Right renal cortex interstitium (tissue), 3 donors: ENCODE measurements at regions not wholly inside any gene's neighbourhood (a gene's known extent, or its start where the extent isn't known, plus 50 kb on each side); places are given as distances from the start of the nearest gene placed in this dataset.
"Not testable (repeated sequence)": the region's sequence is repeated elsewhere in the genome, so short reads cannot be mapped to it uniquely, and the experiment has no call there.

Experiments used
- DNase-seq, 3 donors: peaks; one replicate each; pipeline ENCODE4 v3.0.0-alpha.2; 2013; ENCODE audit warnings: low read depth in 3 of 3, low spot score in 2 of 3

DNA sequence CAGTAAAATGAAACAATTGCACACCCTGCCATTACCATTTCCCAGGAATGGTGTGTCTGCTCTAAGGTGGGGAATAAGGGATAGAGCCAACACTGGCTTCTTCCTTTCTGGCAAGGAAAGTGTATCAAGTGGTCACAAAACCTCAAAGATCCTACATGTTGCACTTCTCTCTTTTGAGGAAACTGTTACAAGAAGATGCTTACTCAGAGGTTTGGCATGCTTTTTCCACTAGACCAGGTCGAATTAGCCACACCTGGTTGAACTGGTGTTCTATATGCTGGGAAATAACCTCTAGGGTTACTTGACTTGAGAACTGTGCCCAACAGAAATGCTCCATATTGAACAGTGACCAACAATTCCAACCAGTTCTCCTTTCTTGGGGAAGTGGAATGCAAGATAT lies 102.9 kb downstream of the LRRN1 start:
- DNase-seq = no peak

DNA sequence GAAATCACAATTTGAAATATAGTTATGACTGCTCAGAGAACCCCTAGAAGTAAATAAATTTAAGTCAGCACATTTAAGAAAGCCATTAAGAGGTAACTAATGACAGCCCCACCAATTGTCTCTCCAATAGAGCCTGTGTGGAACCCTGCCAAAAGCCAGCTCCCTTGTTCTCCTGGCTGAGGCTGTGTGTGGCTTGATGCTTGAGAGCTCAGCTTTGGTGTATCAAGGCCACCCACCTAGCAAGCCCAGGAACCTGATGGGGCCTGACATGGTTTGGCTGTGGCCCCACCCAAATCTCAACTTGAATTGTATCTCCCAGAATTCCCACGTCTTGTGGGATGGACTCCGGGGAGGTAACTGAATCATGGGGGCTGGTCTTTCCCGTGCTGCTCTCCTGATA lies 106.9 kb downstream of the LRRN1 start:
- DNase-seq = no peak

DNA sequence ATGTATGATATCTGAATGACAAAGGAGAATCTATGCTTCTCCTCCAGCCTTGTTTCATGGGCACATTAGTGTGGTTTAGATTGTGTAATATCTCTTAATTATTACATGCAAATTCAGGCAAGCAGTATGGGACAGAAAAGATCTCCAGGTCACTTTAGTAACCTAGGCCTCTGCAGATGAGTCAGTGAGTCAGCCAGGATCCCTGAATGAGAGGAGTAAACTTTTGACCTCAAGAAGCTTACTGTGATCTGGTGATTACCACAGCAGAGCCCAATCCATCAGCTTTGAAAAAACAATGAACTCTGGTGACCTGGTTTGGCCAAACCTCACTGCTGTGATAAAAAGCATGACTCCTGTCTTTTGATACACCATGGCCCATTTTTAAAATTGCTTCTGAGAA lies 107.8 kb downstream of the LRRN1 start:
- DNase-seq = no peak

DNA sequence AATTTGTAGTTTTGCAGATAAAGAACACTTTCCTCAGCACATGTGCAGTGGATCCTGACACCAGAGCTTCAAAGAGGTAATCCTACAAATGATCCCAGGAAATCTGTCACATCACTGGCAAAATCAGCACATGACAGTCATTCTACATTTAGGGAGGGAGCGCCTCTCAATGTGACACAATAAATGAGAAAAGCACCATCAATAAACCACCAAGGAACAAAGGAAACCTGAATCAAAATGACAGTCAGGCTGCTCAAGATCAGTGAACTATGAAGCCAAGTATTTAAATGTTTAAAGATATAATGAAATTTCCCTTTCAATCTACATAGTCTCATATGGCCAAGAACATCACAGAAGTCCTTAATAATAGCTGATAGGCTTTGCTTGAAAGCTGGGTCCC lies 119.5 kb downstream of the LRRN1 start:
- DNase-seq = no peak

DNA sequence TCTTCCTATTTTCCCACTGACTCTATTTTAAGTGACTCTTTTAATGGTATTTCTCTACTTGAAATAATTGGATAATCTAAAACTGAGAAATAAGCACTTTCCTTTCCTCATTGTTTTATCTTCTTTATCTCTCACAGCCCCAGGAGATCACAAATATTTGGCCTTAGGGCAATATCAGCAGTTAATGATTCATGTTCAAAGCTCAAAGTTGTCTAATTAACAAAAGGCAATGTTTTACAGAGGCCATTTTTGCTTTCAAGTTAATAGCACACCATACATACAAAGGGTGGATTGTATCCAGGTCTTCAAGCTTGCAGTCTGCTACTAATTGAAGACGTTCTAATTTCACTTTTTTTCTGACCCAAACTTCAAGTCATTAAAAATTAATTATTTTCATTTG lies 120.1 kb downstream of the LRRN1 start:
- DNase-seq = no peak

DNA sequence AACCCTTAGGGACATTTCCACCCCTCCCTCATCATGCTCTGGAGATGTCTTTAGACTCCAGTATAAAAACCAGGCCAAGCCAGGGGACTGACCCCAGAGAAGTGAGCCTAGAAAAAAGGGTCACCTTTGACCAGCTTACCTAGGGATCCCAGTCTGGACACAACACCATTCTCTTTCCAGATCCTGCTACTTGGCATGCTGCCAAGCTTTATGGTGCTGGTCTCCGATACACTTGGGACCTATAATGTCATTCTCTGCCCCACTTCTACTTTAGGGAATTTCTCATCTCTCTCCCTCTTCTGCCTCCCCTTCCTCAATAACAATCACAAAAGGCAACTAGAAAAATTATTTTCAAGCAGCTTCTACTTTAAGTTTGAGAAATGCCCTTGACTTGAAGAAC lies 124.4 kb downstream of the LRRN1 start:
- no peak for DNase-seq

DNA sequence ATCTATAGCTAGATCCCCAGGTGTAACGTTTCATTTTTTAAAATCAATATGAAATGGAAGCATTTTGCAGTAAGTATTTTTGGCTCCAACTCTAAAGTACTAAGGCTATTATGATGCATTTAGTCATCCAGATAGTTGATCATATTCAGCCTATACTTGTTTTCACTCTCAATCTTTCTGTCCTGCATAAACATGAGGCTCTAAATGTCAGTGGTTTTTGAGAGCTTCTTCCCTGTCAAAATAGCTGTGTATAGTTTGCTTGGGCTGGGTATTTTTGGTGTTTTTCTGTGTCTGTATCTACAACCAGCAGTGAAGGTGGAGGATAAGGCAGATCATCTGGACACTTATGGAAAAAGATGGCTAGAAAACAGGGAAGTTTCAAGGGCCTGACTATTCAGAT lies 128.0 kb downstream of the LRRN1 start:
- DNase-seq = no peak

DNA sequence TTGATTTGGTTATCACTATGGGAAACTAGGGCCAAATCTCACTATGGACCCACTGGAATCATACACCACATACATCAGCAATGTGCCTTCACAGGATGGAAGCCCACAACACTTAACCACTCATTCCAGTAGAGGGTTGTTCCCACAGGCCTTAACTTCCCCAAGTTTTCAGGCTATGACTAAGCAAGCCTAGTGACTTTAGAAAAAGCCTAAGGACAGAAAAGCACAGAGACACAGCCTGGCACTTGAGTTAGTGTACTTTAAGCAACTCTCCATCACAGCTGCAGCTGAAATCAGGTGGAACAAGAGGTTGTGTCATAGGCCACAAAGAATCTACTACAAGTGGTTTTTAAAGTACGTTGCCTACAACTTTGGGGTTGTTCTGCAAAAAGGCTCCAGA lies 128.7 kb downstream of the LRRN1 start:
- no peak for DNase-seq

DNA sequence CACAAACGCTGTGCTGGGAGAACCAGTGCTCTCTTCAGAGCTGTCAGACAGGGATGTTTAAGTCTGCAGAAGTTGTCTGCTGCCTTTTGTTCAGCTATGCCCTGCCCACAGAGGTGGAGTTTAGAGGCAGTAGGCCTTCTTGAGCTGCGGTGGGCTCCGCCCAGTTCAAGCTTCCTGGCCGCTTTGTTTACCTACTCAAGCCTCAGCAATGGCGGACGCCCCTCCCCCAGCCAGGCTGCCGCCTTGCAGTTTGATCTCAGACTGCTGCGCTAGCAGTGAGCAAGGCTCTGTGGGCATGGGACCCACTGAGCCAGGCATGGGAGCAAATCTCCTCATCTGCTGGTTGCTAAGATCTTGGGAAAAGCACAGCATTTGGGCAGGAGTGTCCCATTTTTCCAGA lies 142.1 kb downstream of the LRRN1 start:
- not testable (repeated sequence) for DNase-seq

DNA sequence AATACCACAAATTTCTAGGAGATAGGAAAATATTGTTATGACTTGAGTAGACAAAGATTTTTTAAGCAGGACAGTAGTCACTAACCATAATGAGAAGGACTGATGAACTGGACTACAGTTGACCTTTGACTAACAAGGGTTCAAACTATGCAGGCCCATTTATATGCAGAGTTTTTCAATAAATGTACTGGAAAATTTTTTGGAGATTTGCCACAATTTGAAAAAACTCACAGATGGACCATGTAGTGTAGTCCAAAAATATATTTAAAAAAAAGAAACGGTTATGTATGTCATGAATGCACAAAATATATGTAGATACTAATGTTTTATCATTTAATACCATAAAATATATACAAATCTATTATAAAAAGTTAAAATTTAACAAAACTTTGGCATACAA lies 151.8 kb downstream of the LRRN1 start:
- DNase-seq = no peak

DNA sequence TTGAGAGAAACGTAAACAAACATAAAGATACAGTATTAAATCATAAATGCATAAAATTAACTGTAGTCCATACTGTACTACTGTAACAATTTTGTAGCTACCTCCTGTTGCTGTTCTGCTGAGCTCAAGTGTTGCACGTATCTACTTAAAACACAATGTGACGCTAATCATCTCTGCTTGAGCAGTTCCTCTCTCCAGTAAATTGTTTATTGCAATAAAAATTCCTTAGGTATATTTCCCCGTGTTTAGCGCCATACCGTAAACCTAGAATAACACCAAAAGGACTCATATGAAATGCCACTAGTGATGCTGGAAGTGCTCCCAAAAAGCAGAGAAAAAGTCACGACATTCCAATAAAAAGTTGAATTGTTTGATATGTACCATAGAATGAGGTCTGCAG lies 152.3 kb downstream of the LRRN1 start:
- no peak for DNase-seq

DNA sequence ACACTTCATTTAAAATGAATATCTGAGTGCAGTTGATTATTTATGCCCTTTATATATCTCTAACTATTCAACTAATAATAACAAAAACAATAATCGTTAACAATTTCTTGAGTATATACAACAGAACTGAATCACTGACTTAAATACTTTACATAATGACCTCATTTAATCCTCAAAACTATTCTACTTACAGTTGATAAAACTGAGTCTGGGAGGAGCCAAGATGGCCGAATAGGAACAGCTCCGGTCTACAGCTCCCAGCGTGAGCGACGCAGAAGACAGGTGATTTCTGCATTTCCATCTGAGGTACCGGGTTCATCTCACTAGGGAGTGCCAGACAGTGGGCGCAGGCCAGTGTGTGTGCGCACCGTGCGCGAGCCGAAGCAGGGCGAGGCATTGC lies 163.6 kb downstream of the LRRN1 start:
- not testable (repeated sequence) for DNase-seq

DNA sequence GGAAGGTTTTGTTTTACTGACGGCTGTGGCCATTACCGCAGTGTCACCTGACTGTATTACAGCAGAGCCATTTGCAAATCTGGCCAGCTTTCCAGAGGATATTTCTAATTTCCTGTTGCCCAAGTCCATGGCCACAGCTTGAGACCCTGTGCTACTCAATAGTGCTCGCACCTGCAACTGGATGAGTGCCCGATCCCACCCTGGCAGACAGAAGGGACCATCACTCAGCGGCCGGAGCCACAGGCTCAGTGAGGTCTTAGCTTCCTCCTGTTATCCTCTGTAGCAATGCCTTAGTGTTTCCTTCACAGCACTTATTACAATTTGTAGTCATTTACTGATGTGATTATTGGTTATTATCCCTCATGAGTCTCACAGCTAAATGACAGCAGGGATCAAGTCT lies 184.8 kb downstream of the LRRN1 start:
- no peak for DNase-seq

DNA sequence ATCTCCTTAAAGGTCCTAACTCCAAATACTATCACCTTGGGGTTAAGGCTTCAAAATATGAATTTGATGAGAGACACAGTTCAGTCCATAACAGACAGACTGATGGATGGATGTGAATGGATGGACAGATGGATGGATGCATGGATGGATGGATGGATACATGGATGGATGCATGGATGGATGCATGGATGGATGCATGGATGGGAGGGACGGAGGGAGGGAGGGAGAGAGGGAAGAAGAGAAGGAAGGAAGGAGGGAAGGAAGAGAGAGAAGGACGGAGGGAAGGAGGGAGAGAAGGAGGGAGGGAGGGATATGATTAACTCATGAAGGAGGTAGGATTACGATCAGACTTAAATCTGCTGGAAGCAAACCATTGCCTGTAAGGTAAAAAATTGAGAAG lies 192.4 kb downstream of the LRRN1 start:
- DNase-seq = no peak

DNA sequence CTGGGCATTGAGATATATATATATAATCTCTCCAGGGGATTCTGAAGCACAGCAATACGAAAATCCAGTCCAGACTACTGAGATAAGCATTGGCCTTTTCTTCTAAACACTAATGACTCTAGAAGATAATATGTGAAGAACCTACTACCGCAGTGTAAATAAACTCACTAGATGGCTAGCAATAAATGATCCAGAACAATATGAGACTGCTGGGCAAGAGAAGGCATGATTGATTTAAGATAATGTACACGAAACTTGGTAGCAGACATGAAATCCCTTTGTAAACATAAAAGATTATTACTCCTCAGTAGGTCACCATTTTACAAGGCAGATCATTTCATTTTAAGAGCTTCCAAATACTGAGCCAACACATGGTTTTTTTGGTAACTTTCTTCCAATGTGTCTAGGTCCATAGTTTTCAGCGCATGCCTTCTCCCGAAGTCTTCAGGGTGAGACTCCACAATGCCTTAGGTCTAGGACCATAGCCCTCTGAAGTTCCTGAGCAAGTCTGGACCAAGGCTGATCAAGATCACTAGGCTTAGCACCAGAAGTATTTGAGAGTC lies 193.2 kb downstream of the LRRN1 start:
- DNase-seq = no peak

DNA sequence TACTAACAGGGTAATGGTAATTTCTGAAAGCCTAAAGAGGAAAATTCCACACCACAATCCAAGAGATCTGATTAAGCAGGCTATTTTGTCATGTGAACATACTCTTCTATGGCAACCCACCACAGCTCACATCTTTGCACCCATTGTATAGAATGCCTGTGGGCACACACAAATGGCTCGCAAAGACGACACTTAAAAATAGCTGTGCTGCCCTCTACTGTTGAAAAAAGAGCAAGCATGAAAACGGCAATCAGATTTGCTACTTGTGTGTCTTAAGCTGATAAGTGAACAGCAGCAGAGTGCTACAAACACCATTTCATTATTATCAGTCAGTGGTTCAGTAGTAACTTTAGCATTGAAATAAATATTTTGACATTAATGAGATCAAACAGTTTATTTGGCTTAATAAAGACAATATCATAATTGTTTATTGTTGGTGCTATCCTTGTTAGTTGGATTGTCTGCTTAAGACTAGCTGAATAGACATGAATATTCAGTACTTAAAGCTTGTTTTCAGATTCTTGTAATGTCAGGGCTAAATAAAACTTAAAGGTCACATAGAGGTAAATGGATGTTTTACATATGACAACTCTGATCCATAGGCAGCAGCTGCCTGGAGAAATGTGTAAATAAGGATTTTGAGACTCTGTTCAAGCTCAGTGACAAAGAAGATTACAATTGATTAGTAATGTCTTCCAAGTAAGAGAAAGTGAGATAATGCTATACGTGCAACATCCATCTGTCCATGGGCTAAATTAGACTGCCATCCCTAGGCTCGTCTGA lies 199.1 kb downstream of the LRRN1 start:
- peak in 2 of 3 donors; percentile 9 to 21 for DNase-seq

DNA sequence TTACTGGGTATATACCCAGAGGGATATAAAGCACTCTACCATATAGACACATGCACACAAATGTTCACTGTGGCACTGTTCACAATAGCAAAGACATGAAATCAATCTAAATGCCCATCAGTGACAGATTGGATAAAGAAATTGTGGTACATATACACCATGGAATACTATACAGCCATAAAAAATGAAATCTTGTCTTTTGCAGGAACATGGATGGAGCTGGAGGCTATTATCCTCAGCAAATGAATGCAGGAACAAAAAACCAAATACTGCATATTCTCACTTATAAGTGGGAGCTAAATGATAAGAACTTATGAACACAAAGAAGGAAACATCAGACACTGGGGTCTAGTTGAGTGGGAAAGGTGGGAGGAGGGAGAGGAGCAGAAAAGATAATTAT lies 200.1 kb downstream of the LRRN1 start:
- not testable (repeated sequence) for DNase-seq

DNA sequence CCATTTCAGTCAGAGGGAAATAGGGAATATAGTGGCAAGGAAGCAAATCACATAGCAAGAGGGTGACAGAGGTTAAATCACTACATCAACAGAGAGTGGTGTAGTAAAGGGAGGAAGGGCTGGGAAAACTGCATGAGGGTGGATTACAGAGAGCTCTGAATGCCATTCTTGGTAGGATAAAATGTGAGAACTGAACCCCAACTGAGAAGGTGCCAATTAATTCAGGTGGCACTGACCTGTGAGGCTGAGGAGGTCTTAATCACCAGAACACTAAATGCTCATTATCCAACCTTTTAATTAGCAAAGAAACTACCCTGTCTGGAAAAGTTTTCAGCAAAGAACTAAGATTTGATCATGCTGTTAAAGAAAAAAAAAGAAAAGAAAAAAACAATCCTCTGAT lies 202.7 kb downstream of the LRRN1 start:
- no peak for DNase-seq

DNA sequence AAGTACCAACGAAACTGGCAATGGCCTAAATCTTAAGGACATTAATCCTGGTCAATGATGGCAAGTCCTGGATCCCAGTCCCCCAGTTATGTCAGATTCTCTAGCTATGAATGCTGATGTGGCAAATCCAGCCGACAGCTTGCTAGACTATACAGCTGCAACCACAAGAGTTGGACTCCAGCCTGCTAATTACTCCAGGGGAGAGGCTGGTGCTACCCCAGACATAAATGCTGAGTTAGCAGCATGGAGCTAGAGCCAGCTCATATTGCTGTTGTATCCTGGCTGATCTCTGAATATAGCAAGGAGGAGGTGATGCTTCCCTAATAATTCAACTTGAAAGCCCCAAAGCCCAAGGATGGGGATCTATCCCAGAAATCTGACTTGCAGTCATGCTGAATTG lies 207.1 kb downstream of the LRRN1 start:
- no peak for DNase-seq

DNA sequence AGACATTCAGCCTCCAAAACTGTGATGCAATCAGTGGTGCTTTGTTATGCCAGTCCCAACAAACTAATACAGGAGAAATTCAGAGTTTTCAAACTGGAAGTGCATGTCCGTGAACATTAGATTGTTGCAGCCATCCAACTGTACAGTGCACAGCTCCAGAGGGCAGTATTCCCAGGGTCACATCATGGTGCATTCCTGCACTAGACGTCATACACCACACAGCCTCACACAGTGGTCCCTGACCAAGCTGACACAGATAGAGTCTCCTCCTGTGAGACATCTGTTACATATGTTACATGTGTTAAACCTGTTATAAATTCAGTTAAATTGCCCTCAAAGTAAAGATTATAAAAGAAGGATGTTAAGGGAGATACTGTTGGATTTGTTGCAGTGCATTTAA lies 209.0 kb downstream of the LRRN1 start:
- no peak for DNase-seq

DNA sequence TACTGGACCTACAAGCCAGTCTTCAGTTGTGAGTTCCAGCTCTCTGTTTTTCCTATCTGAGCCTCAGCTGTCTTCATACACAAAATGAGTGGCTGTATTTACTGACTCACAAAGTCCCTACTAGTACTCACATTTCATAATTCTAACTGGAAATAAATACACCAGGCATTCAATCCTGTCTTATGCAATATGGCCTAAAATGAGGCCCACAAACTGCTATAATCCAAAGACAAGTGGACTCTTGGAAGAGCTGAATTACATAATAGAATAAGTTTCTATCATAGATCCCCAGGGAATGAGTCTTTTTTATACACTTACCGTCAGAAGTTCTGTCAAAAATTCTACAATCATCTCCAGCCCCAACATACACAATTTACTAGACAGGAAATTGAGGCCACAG lies 211.9 kb downstream of the LRRN1 start:
- DNase-seq = no peak

DNA sequence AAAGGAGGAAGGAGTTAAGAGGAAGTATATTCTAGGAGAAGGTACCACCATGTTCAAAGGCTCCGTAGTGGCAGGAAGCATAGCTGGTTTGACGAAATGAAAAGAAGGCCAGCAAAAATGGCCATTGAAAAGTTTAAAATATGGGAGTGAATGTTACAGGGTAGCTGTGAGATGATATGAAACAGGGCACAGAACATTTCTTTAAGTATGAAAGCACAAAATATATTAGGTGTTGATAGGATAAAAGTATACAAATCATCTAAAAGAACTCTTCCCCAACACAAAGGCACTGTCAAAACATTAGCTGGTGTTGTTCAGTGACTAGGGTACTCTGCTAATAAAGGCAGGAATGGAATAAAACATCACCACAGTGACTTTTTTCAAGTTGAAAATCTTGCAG lies 216.2 kb downstream of the LRRN1 start:
- DNase-seq = no peak

DNA sequence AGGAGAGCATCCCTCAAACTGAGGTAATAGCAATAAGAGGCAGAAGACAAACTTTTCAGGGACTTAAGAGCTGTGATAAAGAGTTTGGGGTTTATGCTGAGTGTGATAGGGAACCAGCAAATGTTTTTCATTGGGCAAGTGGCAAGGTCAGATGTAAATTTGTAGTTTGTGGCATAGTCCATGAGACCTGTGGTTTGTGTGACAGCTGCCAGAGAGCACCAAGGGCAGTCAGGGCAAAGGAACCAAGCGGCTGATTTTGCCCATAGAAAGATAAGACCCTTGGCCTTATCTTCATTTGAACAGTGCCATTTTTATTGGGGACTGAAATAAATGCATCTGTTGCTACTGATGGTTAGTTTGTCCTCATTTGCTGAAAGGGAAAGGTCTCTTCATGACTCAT lies 220.3 kb downstream of the LRRN1 start:
- no peak for DNase-seq
